NOMO-1 treated with DMSO at 0.1 percent for 48 hours (cell line): ENCODE measurements at regions not wholly inside any gene's neighbourhood (a gene's known extent, or its start where the extent isn't known, plus 50 kb on each side); places are given as distances from the start of the nearest gene placed in this dataset.

Experiments used
- DNase-seq: peaks from one replicate; lab custom pipeline; 2025; ENCODE audit not compliant: unreplicated experiment; lab: John Stamatoyannopoulos, UW

- DNase-seq: no peak
Measured at GRCh38 chr5:40416098-40416497, 263.6 kb upstream of the PTGER4 start.

GRCh38 chr5:40414922-40415321 is 264.8 kb upstream of the PTGER4 start:
- no peak for DNase-seq

DNA sequence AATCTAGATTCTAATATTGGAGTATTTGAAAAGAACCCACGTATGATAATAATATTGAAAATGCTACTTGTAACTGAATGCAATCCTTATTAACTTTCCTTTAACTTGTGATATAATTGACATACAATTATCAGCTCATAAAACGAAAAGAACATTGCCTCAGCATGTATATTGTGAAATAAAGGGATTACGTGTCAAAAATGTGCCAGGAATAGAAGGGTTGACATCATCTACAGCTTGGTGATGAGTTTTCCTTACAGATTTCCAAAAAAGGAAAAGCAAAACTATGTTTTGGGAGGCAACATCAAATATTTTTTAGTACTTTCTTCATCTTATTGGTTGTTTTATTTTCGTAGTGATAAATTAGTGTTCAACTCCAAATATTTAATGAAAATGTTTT is 266.0 kb upstream of the PTGER4 start:
- peak; percentile 73 for DNase-seq

DNA sequence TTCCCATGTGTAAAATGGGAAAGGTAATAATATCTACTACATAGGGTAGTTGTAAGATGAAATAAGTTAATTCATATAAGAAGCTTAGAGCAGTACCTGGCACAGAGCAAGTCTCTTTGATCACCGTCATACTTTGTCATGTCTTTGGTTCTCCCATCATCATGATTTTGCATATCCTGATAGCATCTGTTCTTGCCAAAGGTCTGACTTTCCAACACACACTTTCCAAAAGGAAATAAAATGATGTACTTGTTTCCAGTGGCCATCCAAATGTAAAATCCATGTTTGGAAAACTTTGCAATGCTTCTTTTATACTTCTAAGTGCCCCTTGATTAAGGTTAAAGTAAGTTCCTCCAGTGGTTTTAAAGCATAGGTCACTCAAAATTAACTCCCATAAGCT is 266.9 kb upstream of the PTGER4 start:
- no peak for DNase-seq

GRCh38 chr5:40410964-40411635 is 268.6 kb upstream of the PTGER4 start:
- DNase-seq: peak; percentile 83

- peak; percentile 92 for DNase-seq
Measured at GRCh38 chr5:40410231-40410861, 269.4 kb upstream of the PTGER4 start.

- peak; percentile 83 for DNase-seq
Measured at GRCh38 chr5:40409601-40410000, 270.1 kb upstream of the PTGER4 start.

- peak; percentile 97 for DNase-seq
Measured at GRCh38 chr5:40406741-40407211, 272.9 kb upstream of the PTGER4 start.

GRCh38 chr5:40405996-40406740 is 273.5 kb upstream of the PTGER4 start:
- no peak for DNase-seq

GRCh38 chr5:40405230-40405629 is 274.5 kb upstream of the PTGER4 start:
- DNase-seq: peak; percentile 63

DNA sequence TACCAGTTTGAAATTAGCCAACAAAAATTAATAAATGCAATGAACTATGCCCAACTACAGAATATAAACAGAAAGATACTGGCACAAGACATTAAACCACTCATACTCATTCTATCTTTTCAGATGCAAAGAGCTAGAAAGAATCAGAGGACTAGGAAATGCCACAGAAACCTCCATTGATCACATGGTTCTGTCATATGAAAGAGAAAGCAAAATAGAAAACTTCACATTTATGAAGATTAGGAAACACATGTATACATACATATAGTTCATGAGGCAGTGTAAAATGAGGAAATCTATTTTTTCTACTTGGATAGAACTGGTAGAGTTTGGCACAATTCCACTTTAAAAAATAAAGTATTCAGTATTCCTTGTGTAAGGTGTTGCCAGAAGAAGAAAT is 275.1 kb upstream of the PTGER4 start:
- peak; percentile 80 for DNase-seq

DNA sequence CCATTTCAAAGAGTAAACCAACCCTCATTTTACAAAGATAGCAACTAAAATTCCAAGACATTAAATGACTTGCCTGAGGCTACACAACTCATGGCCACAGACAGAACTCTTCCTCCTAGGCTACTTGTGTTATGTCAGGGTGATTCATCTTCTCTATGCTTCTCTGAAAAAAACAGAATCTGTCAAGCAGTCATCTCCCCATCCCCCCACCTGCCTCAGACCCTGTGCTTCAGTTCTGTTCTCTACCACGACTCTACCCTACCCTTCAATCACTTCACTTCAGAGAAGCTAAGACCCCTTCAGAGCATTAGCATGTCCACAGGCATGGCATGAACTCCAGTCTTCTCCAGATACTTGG is 277.7 kb upstream of the PTGER4 start:
- DNase-seq: peak; percentile 67

- DNase-seq: peak; percentile 17
Measured at GRCh38 chr5:40401284-40402006, 278.3 kb upstream of the PTGER4 start.

GRCh38 chr5:40400245-40400644 is 279.5 kb upstream of the PTGER4 start:
- no peak for DNase-seq

DNA sequence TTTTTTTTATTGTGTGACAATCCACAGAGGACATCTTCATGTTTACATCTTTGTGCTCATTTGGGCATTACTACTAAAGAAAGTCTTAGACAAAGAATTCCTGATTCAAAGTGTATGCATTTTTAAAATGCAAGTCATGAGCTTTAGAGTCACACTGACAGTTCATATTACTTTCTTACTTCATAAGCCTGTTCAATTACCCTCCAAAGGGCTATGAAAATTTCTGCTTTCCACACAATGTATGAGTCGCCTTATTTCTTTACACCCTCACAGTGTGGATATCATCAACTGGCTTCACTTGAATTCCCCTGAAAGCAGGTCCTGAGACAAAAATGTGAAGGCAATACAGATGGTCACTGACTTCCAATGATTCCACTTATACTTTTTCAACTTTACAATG is 280.4 kb upstream of the PTGER4 start:
- DNase-seq: no peak

DNA sequence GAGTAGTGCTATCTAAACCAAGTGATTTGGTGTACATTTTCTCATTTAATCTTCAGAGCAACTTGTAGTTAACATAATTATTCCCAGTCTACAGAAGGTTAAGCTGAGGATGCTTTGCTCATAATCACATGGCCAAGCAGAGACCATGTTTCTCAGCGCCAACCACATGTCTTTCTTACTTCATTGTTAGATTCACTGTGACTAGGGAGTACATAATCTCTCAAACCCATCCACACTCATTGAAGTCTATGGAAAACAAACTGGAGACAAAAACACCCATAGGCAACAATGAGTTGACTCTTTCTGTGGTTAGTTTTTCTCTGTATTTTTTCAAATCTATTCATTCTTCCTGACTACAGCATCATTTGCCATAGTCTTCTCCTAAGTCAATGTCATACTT is 281.7 kb upstream of the PTGER4 start:
- no peak for DNase-seq

- DNase-seq: no peak
Measured at GRCh38 chr5:40397091-40397490, 282.6 kb upstream of the PTGER4 start.

DNA sequence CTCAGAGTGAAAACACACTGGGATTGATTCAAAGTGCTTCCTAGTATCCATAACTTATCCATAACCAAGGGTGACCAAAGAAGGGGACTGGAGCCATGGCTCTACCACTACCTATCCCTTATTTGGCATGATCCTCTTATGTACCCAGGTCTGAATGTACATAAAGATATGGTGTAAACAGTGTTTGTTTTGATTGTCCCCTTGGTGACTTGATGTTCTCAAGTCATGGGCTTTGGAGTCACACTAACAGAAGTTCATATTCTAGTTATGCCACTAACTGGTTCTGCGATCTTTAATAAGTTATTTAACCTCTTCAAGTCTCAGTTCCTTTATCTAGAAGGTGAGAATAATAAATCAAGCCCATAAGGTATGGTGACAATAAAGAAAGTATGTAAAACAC is 283.4 kb upstream of the PTGER4 start:
- DNase-seq: no peak

- DNase-seq: no peak
Measured at GRCh38 chr5:40395251-40395650, 284.5 kb upstream of the PTGER4 start.

DNA sequence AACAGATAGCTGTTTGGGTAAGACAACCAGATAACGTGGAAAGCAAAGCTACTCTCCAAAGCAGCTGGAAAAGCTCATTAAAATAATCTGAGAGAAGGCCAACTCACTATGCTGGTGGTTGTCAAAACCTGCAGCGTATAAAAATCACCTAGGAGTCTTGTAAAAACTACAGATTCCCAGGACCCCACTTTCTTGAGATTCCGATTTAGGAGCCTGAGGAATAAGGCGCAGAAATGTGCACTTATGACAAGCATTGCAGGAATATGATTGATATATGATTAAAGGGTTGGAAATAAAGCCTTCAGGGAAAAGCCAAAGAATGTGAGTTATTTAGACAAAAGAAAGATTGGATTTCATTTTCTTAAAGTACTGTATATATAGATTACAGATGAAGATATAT is 285.0 kb upstream of the PTGER4 start:
- no peak for DNase-seq

- DNase-seq: peak; percentile 55
Measured at GRCh38 chr5:40391642-40392041, 288.1 kb upstream of the PTGER4 start.
